Gastrocnemius medialis (tissue), 4 donors: ENCODE measurements at regions not wholly inside any gene's neighbourhood (a gene's known extent, or its start where the extent isn't known, plus 50 kb on each side); places are given as distances from the start of the nearest gene placed in this dataset.

Experiments
- ATAC-seq, 2 donors: fragments of 150-250 bp; one replicate each; pipeline ENCODE4 v1.9.1; 2016
- DNase-seq, 2 donors: peaks; one replicate each; pipeline ENCODE4 v3.0.0-alpha.2; 2019
- H3K27ac ChIP-seq, 4 donors: fragments of 200-600 bp; sonication (generic); 1 replicate in 1 of 4; 2 replicates in 3 of 4; pipeline ENCODE4 v1.5.1; 2016 to 2018; ENCODE audit warnings: mild to moderate bottlenecking in 2 of 4, moderate library complexity in 1 of 4
- H3K27me3 ChIP-seq, 3 donors: fragments of 200-600 bp; sonication (generic) in 2 of 3; 1 replicate in 1 of 3; 2 replicates in 2 of 3; pipeline versions ENCODE4 v1.5.1 to v1.6.0; 2016 to 2019; ENCODE audit warnings: mild to moderate bottlenecking in 1 of 3, moderate library complexity in 1 of 3
- H3K36me3 ChIP-seq, 2 donors: fragments of 200-600 bp; sonication (generic) in 1 of 2; one replicate each; pipeline ENCODE4 v1.5.1; 2017 to 2018
- H3K4me1 ChIP-seq, 2 donors: fragments of 200-600 bp; sonication (generic) in 1 of 2; one replicate each; pipeline ENCODE4 v1.5.1; 2016 to 2017; ENCODE audit warnings: mild to moderate bottlenecking in 2 of 2
- H3K4me3 ChIP-seq, 4 donors: fragments of 200-600 bp; sonication (generic) in 3 of 4; 1 replicate in 1 of 4; 2 replicates in 3 of 4; pipeline ENCODE4 v1.5.1; 2016 to 2019; ENCODE audit warnings: mild to moderate bottlenecking in 2 of 4
- H3K9me3 ChIP-seq, 3 donors: fragments of 200-600 bp; sonication (generic) in 2 of 3; 1 replicate in 1 of 3; 2 replicates in 2 of 3; pipeline ENCODE4 v1.5.1; 2016 to 2019
- CTCF ChIP-seq, 5 experiments: fragments of 450-650 bp in 3 of 5; fragments of 200-600 bp in 2 of 5; sonication (generic) in 2 of 5; IDR thresholded peaks in 4 of 5; conservative IDR thresholded peaks in 1 of 5; 1 replicate in 4 of 5; 2 replicates in 1 of 5; pipeline ENCODE4 v1.5.1; 2016 to 2019; ENCODE audit warnings: antibody characterized with exemption in 5 of 5, mild to moderate bottlenecking in 3 of 5, moderate library complexity in 3 of 5
- POLR2A ChIP-seq, 2 donors: fragments of 450-650 bp; IDR thresholded peaks; one replicate each; pipeline ENCODE4 v1.6.1; 2017; ENCODE audit warnings: antibody characterized with exemption in 2 of 2, mild to moderate bottlenecking in 2 of 2, moderate library complexity in 2 of 2
- in situ Hi-C, 4 donors: fragments of 200-750 bp; cut with MboI; loops; one replicate each; pipeline versions ENCODE4 v1.15.0 to v1.8.0; 2017; ENCODE audit warnings: low sequenced_read_pairs in 4 of 4
- intact Hi-C: fragments of 100-400 bp; cut with DNase I; formaldehyde crosslinking; loops from one replicate; pipeline ENCODE4 v1.15.1; 2023; ENCODE audit warnings: low total_unique reads

GRCh38 chr4:54913751-54914526, 211.5 kb downstream of the KDR start:
- no peak for TF ChIP-seq POLR2A (IDR thresholded peaks at IDR 0.05)
- no peak for TF ChIP-seq CTCF (IDR thresholded peaks at IDR 0.05 in 4 of 5, conservative IDR thresholded peaks at IDR 0.05 in 1 of 5)
- ATAC-seq = peak; percentile 26 to 51
- no peaks in the 10 kb centered on the region for H3K27me3 ChIP-seq
- no peak overlapping the region for H3K4me3 ChIP-seq
- peak in 1 of 2 donors; percentile 28 for DNase-seq
- H3K9me3 ChIP-seq = no peaks in the 10 kb centered on the region
- H3K36me3 ChIP-seq = no peaks in the 10 kb centered on the region
- peak overlapping the region in 1 of 4 donors; percentile 31 for H3K27ac ChIP-seq
- intact Hi-C loops = no loop called here
- in situ Hi-C loops = no loop called here
- peaks cover 0 to 4% of the 10 kb centered on the region in 2 donors for H3K4me1 ChIP-seq

- Histone ChIP-seq H3K4me1 (peaks cover 0 to 4% of the 10 kb centered on the region in 2 donors), H3K9me3 (no peaks in the 10 kb centered on the region), H3K27ac (no peak overlapping the region), H3K27me3 (no peaks in the 10 kb centered on the region), H3K4me3 (no peak overlapping the region), H3K36me3 (no peaks in the 10 kb centered on the region)
- TF ChIP-seq CTCF (IDR thresholded peaks at IDR 0.05 in 4 of 5, conservative IDR thresholded peaks at IDR 0.05 in 1 of 5) (no peak), POLR2A (IDR thresholded peaks at IDR 0.05) (no peak)
- DNase-seq (no peak), ATAC-seq (no peak)
- in situ Hi-C loops (no loop called here), intact Hi-C loops (no loop called here)
These were observed 213.2 kb downstream of the KDR start for GRCh38 chr4:54912155-54912554.

- in situ Hi-C loops = no loop called here
- H3K4me1 ChIP-seq = peaks cover 0 to 4% of the 10 kb centered on the region in 2 donors
- TF ChIP-seq POLR2A (IDR thresholded peaks at IDR 0.05) (no peak), CTCF (IDR thresholded peaks at IDR 0.05 in 4 of 5, conservative IDR thresholded peaks at IDR 0.05 in 1 of 5) (no peak)
- H3K27me3 ChIP-seq = no peaks in the 10 kb centered on the region
- H3K4me3 ChIP-seq = no peak overlapping the region
- H3K9me3 ChIP-seq = no peaks in the 10 kb centered on the region
- DNase-seq (no peak), ATAC-seq (no peak)
- intact Hi-C loops = no loop called here
- no peaks in the 10 kb centered on the region for H3K36me3 ChIP-seq
- no peak overlapping the region for H3K27ac ChIP-seq
These were observed 215.4 kb downstream of the KDR start for GRCh38 chr4:54909961-54910360.

- Histone ChIP-seq H3K9me3 (no peaks in the 10 kb centered on the region), H3K4me1 (peaks cover 0 to 1% of the 10 kb centered on the region in 2 donors), H3K27ac (no peak overlapping the region), H3K27me3 (no peaks in the 10 kb centered on the region), H3K36me3 (no peaks in the 10 kb centered on the region), H3K4me3 (no peak overlapping the region)
- TF ChIP-seq CTCF (IDR thresholded peaks at IDR 0.05 in 4 of 5, conservative IDR thresholded peaks at IDR 0.05 in 1 of 5) (no peak), POLR2A (IDR thresholded peaks at IDR 0.05) (no peak)
- in situ Hi-C loops = no loop called here
- intact Hi-C loops = no loop called here
- ATAC-seq = no peak
- DNase-seq = no peak
These were observed 216.6 kb downstream of the KDR start for GRCh38 chr4:54908763-54909162.
